Left lung (tissue), 4 donors: ENCODE measurements at regions not wholly inside any gene's neighbourhood (a gene's known extent, or its start where the extent isn't known, plus 50 kb on each side); places are given as distances from the start of the nearest gene placed in this dataset.

Experiments
- ATAC-seq: fragments of 200-7000 bp; cut with Tn5 transposase; one replicate; pipeline ENCODE4 v1.9.1; 2020; ENCODE audit warnings: moderate library complexity
- DNase-seq, 4 donors: peaks; one replicate each; pipeline ENCODE4 v3.0.0-alpha.2; 2013 to 2020
- H3K27ac ChIP-seq, 2 donors: fragments of 200-600 bp; sonication (generic) in 1 of 2; one replicate each; pipeline versions ENCODE4 v1.5.0 to v1.8.0; 2020 to 2021
- H3K27me3 ChIP-seq, 2 donors: fragments of 200-600 bp; sonication (generic) in 1 of 2; one replicate each; pipeline versions ENCODE4 v1.5.0 to v1.8.0; 2020 to 2021
- H3K36me3 ChIP-seq, 2 donors: fragments of 200-600 bp; sonication (generic) in 1 of 2; one replicate each; pipeline versions ENCODE4 v1.5.0 to v1.8.0; 2020 to 2021
- H3K4me1 ChIP-seq, 2 donors: fragments of 200-600 bp; one replicate each; pipeline ENCODE4 v1.8.0; 2021
- H3K4me3 ChIP-seq, 2 donors: fragments of 200-600 bp; sonication (generic) in 1 of 2; one replicate each; pipeline versions ENCODE4 v1.5.0 to v1.8.0; 2020 to 2021; ENCODE audit warnings: mild to moderate bottlenecking in 1 of 2
- H3K9me3 ChIP-seq, 2 donors: fragments of 200-600 bp; sonication (generic) in 1 of 2; one replicate each; pipeline versions ENCODE4 v1.5.0 to v1.8.0; 2020 to 2021
- intact Hi-C, 2 donors: fragments of 100-400 bp; cut with DNase I; formaldehyde crosslinking; loops; one replicate each; pipeline versions ENCODE4 v1.11.2 to v1.14.2; 2022
- TF ChIP-seq, protein P1 (sequence below), 2 donors: fragments of 200-600 bp; sonication (generic) in 1 of 2; IDR thresholded peaks; one replicate each; pipeline versions ENCODE4 v1.5.0 to v1.8.0; 2021; ENCODE audit warnings: antibody characterized with exemption in 2 of 2
- donor health status: DM: no; HTN: yes; CAD: no.
- donor health status: DM: no; HTN: no; CAD: no.

DNA sequence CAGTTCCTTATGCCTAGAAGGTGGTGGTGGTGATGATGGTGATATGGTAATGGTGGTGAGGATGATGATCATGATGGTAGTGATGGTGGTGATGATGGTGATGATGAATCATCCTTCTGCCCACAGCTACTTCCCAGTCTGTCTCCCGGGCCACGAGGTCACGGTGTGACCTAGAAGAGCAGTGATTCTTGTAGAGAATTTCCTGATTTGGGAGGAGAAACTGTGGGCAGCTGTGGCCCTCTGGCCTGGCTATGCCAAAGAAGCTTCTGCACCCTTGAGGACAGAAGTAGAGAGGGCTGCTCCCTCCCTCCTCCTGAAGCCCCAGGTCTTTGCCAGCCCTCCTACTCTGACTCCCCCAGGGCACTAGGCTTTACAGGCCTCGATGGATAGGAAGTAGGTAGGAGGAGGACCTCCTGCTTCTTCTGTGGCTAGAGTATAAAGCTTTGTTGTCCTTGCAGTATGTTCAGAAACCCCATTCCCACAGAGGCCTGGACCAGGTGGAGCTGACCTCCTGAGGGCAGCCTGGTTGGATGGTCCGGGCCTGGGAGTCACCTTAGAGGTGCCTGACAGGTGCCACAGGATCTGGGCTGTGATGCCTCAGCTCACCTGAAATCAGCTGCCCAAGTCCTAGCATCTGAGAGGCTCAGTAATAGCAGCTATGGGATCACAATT lies 57.9 kb upstream of the EPAS1 start:
- Histone ChIP-seq H3K4me1 (peaks cover 0 to 4% of the 10 kb centered on the region in 2 donors), H3K4me3 (no peak overlapping the region), H3K36me3 (no peaks in the 10 kb centered on the region), H3K9me3 (no peaks in the 10 kb centered on the region), H3K27ac (no peak overlapping the region), H3K27me3 (no peaks in the 10 kb centered on the region)
- ATAC-seq, result peak; percentile 68
- intact Hi-C loops, result no loop called here
- peak in 1 of 4 donors; percentile 77 for DNase-seq
- TF ChIP-seq, protein P1, sequence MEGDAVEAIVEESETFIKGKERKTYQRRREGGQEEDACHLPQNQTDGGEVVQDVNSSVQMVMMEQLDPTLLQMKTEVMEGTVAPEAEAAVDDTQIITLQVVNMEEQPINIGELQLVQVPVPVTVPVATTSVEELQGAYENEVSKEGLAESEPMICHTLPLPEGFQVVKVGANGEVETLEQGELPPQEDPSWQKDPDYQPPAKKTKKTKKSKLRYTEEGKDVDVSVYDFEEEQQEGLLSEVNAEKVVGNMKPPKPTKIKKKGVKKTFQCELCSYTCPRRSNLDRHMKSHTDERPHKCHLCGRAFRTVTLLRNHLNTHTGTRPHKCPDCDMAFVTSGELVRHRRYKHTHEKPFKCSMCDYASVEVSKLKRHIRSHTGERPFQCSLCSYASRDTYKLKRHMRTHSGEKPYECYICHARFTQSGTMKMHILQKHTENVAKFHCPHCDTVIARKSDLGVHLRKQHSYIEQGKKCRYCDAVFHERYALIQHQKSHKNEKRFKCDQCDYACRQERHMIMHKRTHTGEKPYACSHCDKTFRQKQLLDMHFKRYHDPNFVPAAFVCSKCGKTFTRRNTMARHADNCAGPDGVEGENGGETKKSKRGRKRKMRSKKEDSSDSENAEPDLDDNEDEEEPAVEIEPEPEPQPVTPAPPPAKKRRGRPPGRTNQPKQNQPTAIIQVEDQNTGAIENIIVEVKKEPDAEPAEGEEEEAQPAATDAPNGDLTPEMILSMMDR (IDR thresholded peaks at IDR 0.05), result no peak

DNA sequence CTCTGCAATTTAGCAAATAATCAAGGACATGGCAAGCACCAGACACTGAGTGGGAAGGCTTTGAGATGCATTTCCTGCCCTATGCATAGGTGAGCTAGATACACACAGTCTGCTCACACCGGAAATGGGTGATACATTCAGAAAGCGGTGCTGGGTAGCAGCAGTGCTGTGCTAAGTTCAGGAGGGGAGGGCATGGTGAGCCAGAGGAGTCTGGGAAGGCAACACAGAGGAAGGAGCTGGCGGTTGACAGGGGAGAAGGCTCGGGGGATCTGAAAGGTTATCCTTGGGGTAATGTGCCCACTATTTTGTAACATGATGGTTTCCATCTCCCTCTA lies 57.4 kb upstream of the EPAS1 start:
- no peaks in the 10 kb centered on the region for H3K9me3 ChIP-seq
- peaks cover 0 to 4% of the 10 kb centered on the region in 2 donors for H3K4me1 ChIP-seq
- TF ChIP-seq, protein P1 (IDR thresholded peaks at IDR 0.05), result no peak
- H3K36me3 ChIP-seq, result no peaks in the 10 kb centered on the region
- intact Hi-C loops, result no loop called here
- H3K4me3 ChIP-seq, result no peak overlapping the region
- no peak for DNase-seq
- no peak overlapping the region for H3K27ac ChIP-seq
- no peaks in the 10 kb centered on the region for H3K27me3 ChIP-seq
- ATAC-seq, result no peak

DNA sequence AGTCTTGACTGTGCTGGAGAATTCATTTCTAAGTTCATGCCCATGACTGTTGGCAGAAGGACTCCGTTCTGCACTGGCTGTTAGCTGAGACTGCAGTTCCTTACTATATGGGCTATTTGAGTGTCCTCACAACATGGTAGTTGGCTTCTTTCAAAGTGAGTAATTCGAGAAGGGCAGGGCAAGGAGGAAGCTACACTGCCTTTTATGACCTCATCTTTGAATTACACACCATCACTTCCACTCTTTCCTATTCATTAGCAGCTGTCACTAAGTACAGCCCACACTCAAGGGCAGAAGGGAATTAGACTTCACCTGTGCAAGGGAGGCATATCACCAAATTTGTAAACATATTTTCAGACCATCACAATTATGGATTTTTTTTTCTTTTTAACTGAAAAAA lies 55.9 kb upstream of the EPAS1 start:
- H3K36me3 ChIP-seq, result no peaks in the 10 kb centered on the region
- no peak overlapping the region for H3K27ac ChIP-seq
- intact Hi-C loops, result no loop called here
- ATAC-seq (peak; percentile 54), DNase-seq (no peak)
- H3K4me1 ChIP-seq, result peaks cover 0 to 4% of the 10 kb centered on the region in 2 donors
- H3K4me3 ChIP-seq, result no peak overlapping the region
- TF ChIP-seq, protein P1 (IDR thresholded peaks at IDR 0.05), result no peak
- H3K9me3 ChIP-seq, result no peaks in the 10 kb centered on the region
- H3K27me3 ChIP-seq, result no peaks in the 10 kb centered on the region

DNA sequence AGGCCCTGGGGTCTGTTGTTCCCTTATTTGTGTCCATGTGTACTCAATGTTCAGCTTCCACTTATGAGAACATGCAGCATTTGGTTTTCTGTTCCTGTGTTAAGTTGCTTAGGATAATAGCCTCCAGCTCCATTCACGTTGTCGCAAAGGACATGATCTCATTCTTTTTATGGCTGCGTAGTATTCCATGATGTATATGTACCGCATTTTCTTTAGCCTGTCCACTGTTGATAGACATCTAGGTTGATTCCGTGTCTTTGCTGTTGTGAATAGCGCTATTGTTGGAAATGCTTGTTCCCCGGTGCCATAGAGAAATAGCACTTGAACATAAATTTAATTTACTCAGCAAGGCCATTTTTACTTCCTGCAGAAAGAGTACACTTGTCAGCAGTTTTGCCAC lies 51.3 kb upstream of the EPAS1 start:
- DNase-seq, result no peak
- TF ChIP-seq, protein P1 (IDR thresholded peaks at IDR 0.05), result no peak
- Histone ChIP-seq H3K4me3 (no peak overlapping the region), H3K27me3 (no peaks in the 10 kb centered on the region), H3K36me3 (no peaks in the 10 kb centered on the region), H3K27ac (no peak overlapping the region), H3K9me3 (no peaks in the 10 kb centered on the region), H3K4me1 (no peaks in the 10 kb centered on the region)
- intact Hi-C loops, result no loop called here
- no peak for ATAC-seq

DNA sequence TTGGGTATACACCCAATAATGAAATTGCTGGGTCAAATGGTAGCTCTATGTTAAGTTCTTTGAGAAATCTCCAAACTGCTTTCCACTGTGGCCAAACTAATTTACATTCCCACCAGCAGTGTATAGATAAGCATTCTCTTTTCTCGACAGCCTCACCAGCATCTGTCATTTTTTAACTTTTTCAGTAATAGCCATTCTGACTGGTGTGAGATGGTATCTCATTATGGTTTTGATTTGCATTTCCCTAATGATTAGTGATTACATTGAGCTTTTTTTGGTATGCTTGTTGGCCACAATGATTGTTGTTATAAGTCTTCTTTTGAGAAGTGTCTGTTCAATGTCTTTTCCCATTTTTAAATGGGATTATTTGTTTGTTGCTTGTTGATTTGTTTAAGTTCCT lies 50.4 kb upstream of the EPAS1 start:
- TF ChIP-seq, protein P1 (IDR thresholded peaks at IDR 0.05), result no peak
- Histone ChIP-seq H3K27me3 (no peaks in the 10 kb centered on the region), H3K27ac (no peak overlapping the region), H3K4me1 (no peaks in the 10 kb centered on the region), H3K36me3 (no peaks in the 10 kb centered on the region), H3K9me3 (no peaks in the 10 kb centered on the region), H3K4me3 (no peak overlapping the region)
- DNase-seq, result no peak
- ATAC-seq, result no peak
- intact Hi-C loops, result no loop called here
